Fibroblast of skin of scalp (primary cell): ENCODE measurements at regions not wholly inside any gene's neighbourhood (a gene's known extent, or its start where the extent isn't known, plus 50 kb on each side); places are given as distances from the start of the nearest gene placed in this dataset.
"Not testable (repeated sequence)": the region's sequence is repeated elsewhere in the genome, so short reads cannot be mapped to it uniquely, and the experiment has no call there.

Source experiments
- DNase-seq: peaks from one replicate; pipeline ENCODE4 v3.0.0-alpha.2; 2013

- no peak for DNase-seq
Measured at GRCh38 chrX:120752431-120753082, 122.7 kb upstream of the C1GALT1C1 start.

- no peak for DNase-seq
Measured at GRCh38 chrX:120751683-120752082, 121.8 kb upstream of the C1GALT1C1 start.

GRCh38 chrX:120750381-120750780 is 120.5 kb upstream of the C1GALT1C1 start:
- no peak for DNase-seq

GRCh38 chrX:120749141-120749846 is 119.4 kb upstream of the C1GALT1C1 start:
- peak; percentile 35 for DNase-seq

GRCh38 chrX:120746153-120746552 is 116.3 kb upstream of the C1GALT1C1 start:
- DNase-seq = no peak

- no peak for DNase-seq
Measured at GRCh38 chrX:120742946-120743665, 113.3 kb upstream of the C1GALT1C1 start.

GRCh38 chrX:120741452-120741851 is 111.6 kb upstream of the C1GALT1C1 start:
- DNase-seq = no peak

GRCh38 chrX:120740072-120740471 is 110.2 kb upstream of the C1GALT1C1 start:
- DNase-seq = no peak

GRCh38 chrX:120739300-120739699 is 109.4 kb upstream of the C1GALT1C1 start:
- no peak for DNase-seq

- DNase-seq = peak; percentile 11
Measured at GRCh38 chrX:120736989-120737388, 107.1 kb upstream of the C1GALT1C1 start.

- DNase-seq = peak; percentile 59
Measured at GRCh38 chrX:120735966-120736365, 106.1 kb upstream of the C1GALT1C1 start.

- no peak for DNase-seq
Measured at GRCh38 chrX:120732879-120733278, 103.0 kb upstream of the C1GALT1C1 start.

- DNase-seq = no peak
Measured at GRCh38 chrX:120732461-120732860, 102.6 kb upstream of the C1GALT1C1 start.

- no peak for DNase-seq
Measured at GRCh38 chrX:120731386-120731785, 101.5 kb upstream of the C1GALT1C1 start.

- DNase-seq = not testable (repeated sequence)
Measured at GRCh38 chrX:120729506-120730255, 99.8 kb upstream of the C1GALT1C1 start.

- DNase-seq = no peak
Measured at GRCh38 chrX:120727911-120728310, 98.1 kb upstream of the C1GALT1C1 start.

GRCh38 chrX:120727452-120727851 is 97.6 kb upstream of the C1GALT1C1 start:
- DNase-seq = no peak

- DNase-seq = no peak
Measured at GRCh38 chrX:120726294-120726693, 96.4 kb upstream of the C1GALT1C1 start.

GRCh38 chrX:120725874-120726273 is 96.0 kb upstream of the C1GALT1C1 start:
- no peak for DNase-seq

GRCh38 chrX:120719622-120720021 is 89.8 kb upstream of the C1GALT1C1 start:
- DNase-seq = no peak

GRCh38 chrX:120718969-120719368 is 89.1 kb upstream of the C1GALT1C1 start:
- DNase-seq = no peak

GRCh38 chrX:120702337-120702736 is 72.5 kb upstream of the C1GALT1C1 start:
- not testable (repeated sequence) for DNase-seq

GRCh38 chrX:120697053-120697452 is 67.2 kb upstream of the C1GALT1C1 start:
- no peak for DNase-seq
